ENCODE measurements at regions not wholly inside any gene's neighbourhood (a gene's known extent, or its start where the extent isn't known, plus 50 kb on each side); places are given as distances from the start of the nearest gene placed in this dataset.

- ChIA-PET POLR2A (interaction anchor here (0.7 to 2.3 kb wide), 4 partner anchors 9 to 73 kb away, joined by 3 to 6 read pairs (median 4); no protein-coding TSS in a partner anchor), RAD21 (ENCODE audit: unreplicated experiment) (interaction anchor here (0.9 to 2.0 kb wide), 3 partner anchors 10 to 44 kb away, joined by 3 to 7 read pairs (median 7); no protein-coding TSS in a partner anchor), CTCF (interaction anchor here (0.9 to 1.2 kb wide), 3 partner anchors 26 to 142 kb away, joined by 3 to 5 read pairs (median 3); no protein-coding TSS in a partner anchor), SMC1A (ENCODE audit: uncharacterized antibody, unreplicated experiment) (interaction anchor here (0.7 to 6.1 kb wide), 7 partner anchors 7 to 1781 kb away, joined by 3 to 77 read pairs (median 4); no protein-coding TSS in a partner anchor)
- TF ChIP-seq MLLT1 (IDR thresholded peaks at IDR 0.05) = no peak
- no peak for TF ChIP-seq NR2C2 (IDR thresholded peaks at IDR 0.05; ENCODE audit: borderline replicate concordance, control insufficient read depth, insufficient read length, low read depth)
- no peak for TF ChIP-seq NFIC (IDR thresholded peaks at IDR 0.05; ENCODE audit: low read depth, low read length)
- TF ChIP-seq PAX8 (IDR thresholded peaks at IDR 0.05) = no peak
- no peak for TF ChIP-seq SPI1 (IDR thresholded peaks at IDR 0.05; ENCODE audit: borderline replicate concordance, insufficient read depth, low read depth, low read length)
- TF ChIP-seq CBX5 (IDR thresholded peaks at IDR 0.05; ENCODE audit: low read depth) = no peak
- TF ChIP-seq POU2F2 (IDR thresholded peaks at IDR 0.05; ENCODE audit: borderline replicate concordance, low read depth, low read length) = no peak
- no peak for TF ChIP-seq ASH2L (IDR thresholded peaks at IDR 0.05; ENCODE audit: borderline replicate concordance, low read depth)
- TF ChIP-seq TCF7 (IDR thresholded peaks at IDR 0.05; ENCODE audit: borderline replicate concordance) = no peak
- TF ChIP-seq SIX5 (IDR thresholded peaks at IDR 0.05; ENCODE audit: low read depth, low read length, severe bottlenecking) = no peak
- no peak for TF ChIP-seq ATF3 (IDR thresholded peaks at IDR 0.05; ENCODE audit: borderline replicate concordance, extremely low read depth, low read depth, low read length)
- TF ChIP-seq TBL1XR1 (IDR thresholded peaks at IDR 0.05; ENCODE audit: low read depth, low read length) = no peak
- TF ChIP-seq SRF (IDR thresholded peaks at IDR 0.05; ENCODE audit: low read depth in 2 of 2, low read length in 2 of 2) = no peak
- TF ChIP-seq PML (IDR thresholded peaks at IDR 0.05; ENCODE audit: low read length) = no peak
- TF ChIP-seq RB1 (IDR thresholded peaks at IDR 0.05; ENCODE audit: borderline replicate concordance) = no peak
- no peak for TF ChIP-seq IKZF2 (IDR thresholded peaks at IDR 0.05)
- no peak for TF ChIP-seq USF2 (IDR thresholded peaks at IDR 0.05; ENCODE audit: borderline replicate concordance, low read depth, low read length)
- no TSS peak for BruUV-seq (replicated peaks)
- H2AFZ ChIP-seq (ENCODE audit: control insufficient read depth, low read depth, low read length) = no peak overlapping the region
- ATAC-seq = no peak
- no peak for FAIRE-seq
- intact Hi-C loops (cut with micrococcal nuclease; ENCODE audit: unreplicated experiment) (no loop called here), in situ Hi-C loops (cut with MboI) (no loop called here)
- no peak overlapping the region for H3K4me3 ChIP-seq
- peaks cover 13% of the 10 kb centered on the region for H3K4me1 ChIP-seq (ENCODE audit: control insufficient read depth, insufficient read depth, low read length)
- H3K27ac ChIP-seq (ENCODE audit: control insufficient read depth, insufficient read depth) = no peak overlapping the region
- H3K79me2 ChIP-seq (ENCODE audit: control insufficient read depth, insufficient read depth, low read length) = no peaks in the 10 kb centered on the region
- no peaks in the 10 kb centered on the region for H3K27me3 ChIP-seq (replicated peaks in 1 of 2; ENCODE audit: control insufficient read depth in 2 of 2, insufficient read depth in 2 of 2, low read length in 1 of 2)
- DNase-seq (ENCODE audit: low read depth, low spot score) = no peak
- no peaks in the 10 kb centered on the region for H3K9me3 ChIP-seq (replicated peaks; ENCODE audit: control insufficient read depth, insufficient read depth, low read length)
- H3K4me2 ChIP-seq (ENCODE audit: control insufficient read depth, insufficient read depth) = no peak overlapping the region
- H3K36me3 ChIP-seq (ENCODE audit: control insufficient read depth in 2 of 2, insufficient read depth in 2 of 2, low read length in 1 of 2) = no peaks in the 10 kb centered on the region
- WGBS (ENCODE audit: insufficient coverage, insufficient replicate concordance, low lambda C conversion rate, missing lambda C conversion rate) = 46% methylated on average over 10 of the region's 10 CpGs
- H3K9ac ChIP-seq (ENCODE audit: control insufficient read depth, insufficient read depth, low read length) = no peak overlapping the region; the same call in 1 of the 2 replicates
- H4K20me1 ChIP-seq (ENCODE audit: control insufficient read depth, insufficient read depth) = no peaks in the 10 kb centered on the region
Measured at GRCh38 chr12:66061557-66062289, 68.8 kb downstream of the LLPH start.
